HL-60 (cell line): ENCODE measurements at regions not wholly inside any gene's neighbourhood (a gene's known extent, or its start where the extent isn't known, plus 50 kb on each side); places are given as distances from the start of the nearest gene placed in this dataset.
A peak's percentile ranks its signal among the peaks of the same experiment; 100 is the strongest.

ENCODE experiments used
- DNase-seq, 2 experiments: peaks; one replicate each; pipeline ENCODE4 v3.0.0-alpha.2; 2010 to 2020; ENCODE audit warnings: low read depth in 1 of 2, low spot score in 1 of 2
- H3K27ac ChIP-seq: fragments of 250-450 bp; sonication (Bioruptor Pico); replicated peaks from 2 replicates; pipeline ENCODE4 v1.5.1; 2020; ENCODE audit warnings: mild to moderate bottlenecking, moderate library complexity
- H3K27me3 ChIP-seq: fragments of 250-450 bp; sonication (Bioruptor Pico); 2 replicates; pipeline ENCODE4 v1.5.1; 2021; ENCODE audit warnings: mild to moderate bottlenecking, moderate library complexity; ENCODE audit not compliant: insufficient read depth, poor library complexity, severe bottlenecking
- H3K4me3 ChIP-seq: replicated peaks from 2 replicates; pipeline ENCODE4 v1.5.1; 2011; ENCODE audit warnings: mild to moderate bottlenecking, control low read depth, low read length; ENCODE audit not compliant: insufficient read depth
- CTCF ChIP-seq: IDR thresholded peaks from one replicate; pipeline ENCODE4 v1.5.1; 2011; ENCODE audit warnings: low read length, control low read depth, inconsistent platforms; ENCODE audit not compliant: insufficient read depth
- GABPA ChIP-seq: IDR thresholded peaks from 2 replicates; pipeline ENCODE4 v1.6.1; 2012; ENCODE audit warnings: low read depth
- POLR2AphosphoS5 ChIP-seq: IDR thresholded peaks from 2 replicates; pipeline ENCODE4 v1.6.1; 2012; ENCODE audit warnings: low read depth
- SPI1 ChIP-seq: IDR thresholded peaks from 2 replicates; pipeline ENCODE4 v1.6.1; 2012; ENCODE audit warnings: low read depth, mild to moderate bottlenecking, borderline replicate concordance
- TF ChIP-seq, protein P1 (sequence below): IDR thresholded peaks from 2 replicates; pipeline ENCODE4 v1.6.1; 2012; ENCODE audit warnings: low read depth; ENCODE audit not compliant: insufficient replicate concordance

DNA sequence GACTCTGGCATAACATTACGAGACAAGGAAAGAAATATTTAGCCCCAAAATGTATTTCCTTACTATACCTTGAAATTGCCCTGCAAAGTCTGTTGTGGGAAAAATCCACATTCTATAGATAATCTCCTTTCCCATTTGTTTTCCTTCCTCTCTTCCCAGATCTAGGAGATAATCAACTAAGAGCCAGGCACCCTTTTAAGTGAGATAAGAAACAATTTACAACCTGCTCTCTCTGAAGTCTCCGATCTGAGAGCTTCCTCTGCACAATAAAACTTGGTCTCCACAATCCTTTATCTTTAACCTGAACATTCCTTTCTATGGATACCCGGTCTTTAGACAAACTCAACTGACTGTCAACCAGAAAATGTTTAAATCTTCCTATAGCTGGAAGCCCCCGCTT is 1160.7 kb upstream of the NRXN1 start:
- no peaks in the 10 kb centered on the region for H3K27me3 ChIP-seq
- TF ChIP-seq SPI1: no peak
- TF ChIP-seq CTCF: no peak
- TF ChIP-seq, protein P1, sequence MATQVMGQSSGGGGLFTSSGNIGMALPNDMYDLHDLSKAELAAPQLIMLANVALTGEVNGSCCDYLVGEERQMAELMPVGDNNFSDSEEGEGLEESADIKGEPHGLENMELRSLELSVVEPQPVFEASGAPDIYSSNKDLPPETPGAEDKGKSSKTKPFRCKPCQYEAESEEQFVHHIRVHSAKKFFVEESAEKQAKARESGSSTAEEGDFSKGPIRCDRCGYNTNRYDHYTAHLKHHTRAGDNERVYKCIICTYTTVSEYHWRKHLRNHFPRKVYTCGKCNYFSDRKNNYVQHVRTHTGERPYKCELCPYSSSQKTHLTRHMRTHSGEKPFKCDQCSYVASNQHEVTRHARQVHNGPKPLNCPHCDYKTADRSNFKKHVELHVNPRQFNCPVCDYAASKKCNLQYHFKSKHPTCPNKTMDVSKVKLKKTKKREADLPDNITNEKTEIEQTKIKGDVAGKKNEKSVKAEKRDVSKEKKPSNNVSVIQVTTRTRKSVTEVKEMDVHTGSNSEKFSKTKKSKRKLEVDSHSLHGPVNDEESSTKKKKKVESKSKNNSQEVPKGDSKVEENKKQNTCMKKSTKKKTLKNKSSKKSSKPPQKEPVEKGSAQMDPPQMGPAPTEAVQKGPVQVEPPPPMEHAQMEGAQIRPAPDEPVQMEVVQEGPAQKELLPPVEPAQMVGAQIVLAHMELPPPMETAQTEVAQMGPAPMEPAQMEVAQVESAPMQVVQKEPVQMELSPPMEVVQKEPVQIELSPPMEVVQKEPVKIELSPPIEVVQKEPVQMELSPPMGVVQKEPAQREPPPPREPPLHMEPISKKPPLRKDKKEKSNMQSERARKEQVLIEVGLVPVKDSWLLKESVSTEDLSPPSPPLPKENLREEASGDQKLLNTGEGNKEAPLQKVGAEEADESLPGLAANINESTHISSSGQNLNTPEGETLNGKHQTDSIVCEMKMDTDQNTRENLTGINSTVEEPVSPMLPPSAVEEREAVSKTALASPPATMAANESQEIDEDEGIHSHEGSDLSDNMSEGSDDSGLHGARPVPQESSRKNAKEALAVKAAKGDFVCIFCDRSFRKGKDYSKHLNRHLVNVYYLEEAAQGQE: no peak
- TF ChIP-seq POLR2AphosphoS5: no peak
- TF ChIP-seq GABPA: no peak
- H3K27ac ChIP-seq: no peak overlapping the region
- H3K4me3 ChIP-seq: no peak overlapping the region
- no peak for DNase-seq

- no peak overlapping the region for H3K4me3 ChIP-seq
- peak in 1 of 2 experiments; percentile 1 for DNase-seq
- H3K27ac ChIP-seq: no peak overlapping the region
- no peaks in the 10 kb centered on the region for H3K27me3 ChIP-seq
- no peak for TF ChIP-seq GABPA
- TF ChIP-seq SPI1: peak; percentile 94
These were observed 1149.1 kb upstream of the NRXN1 start for GRCh38 chr2:52181080-52181479.

DNA sequence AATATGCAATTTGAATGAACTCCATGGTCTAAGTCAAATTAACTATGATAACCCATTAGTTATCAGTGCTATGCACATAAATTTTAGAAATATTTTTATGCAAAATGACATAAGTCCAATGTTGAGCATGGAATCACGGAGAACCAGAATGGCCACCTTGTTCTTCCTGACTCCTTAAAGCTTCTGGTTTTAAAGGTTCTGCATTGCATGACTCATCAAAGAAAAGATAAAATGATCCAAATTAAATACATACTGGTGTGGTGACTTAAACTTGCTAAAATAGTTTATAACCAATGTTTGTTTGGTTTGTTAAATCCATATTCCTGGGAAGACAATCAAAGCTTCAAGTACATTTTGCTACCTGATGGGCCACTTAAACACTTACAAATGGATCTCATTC is 1146.9 kb upstream of the NRXN1 start:
- no peak for DNase-seq
- TF ChIP-seq SPI1 (no peak), GABPA (no peak), POLR2AphosphoS5 (no peak), CTCF (no peak)
- TF ChIP-seq, protein P1: no peak
- no peaks in the 10 kb centered on the region for H3K27me3 ChIP-seq

DNA sequence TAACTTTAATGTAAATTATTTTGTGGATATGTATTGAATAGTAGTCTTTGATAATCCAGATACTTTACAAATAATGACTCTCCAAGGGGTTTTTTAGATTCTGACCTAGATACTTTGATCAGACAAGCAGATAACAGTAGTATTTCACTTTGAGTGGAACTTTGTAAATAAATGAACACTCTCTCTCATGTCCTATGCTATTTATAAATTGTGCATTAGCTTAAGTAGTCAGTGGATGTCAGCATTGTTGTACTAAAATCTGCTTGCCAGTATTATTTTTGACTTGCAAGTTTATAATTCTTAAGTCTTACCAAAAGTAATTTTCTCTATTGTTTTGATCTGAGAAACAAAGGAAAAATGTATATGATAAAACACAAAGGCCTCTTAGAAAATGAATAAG is 1113.1 kb upstream of the NRXN1 start:
- no peak for DNase-seq
- Histone ChIP-seq H3K27ac (no peak overlapping the region), H3K27me3 (no peaks in the 10 kb centered on the region), H3K4me3 (no peak overlapping the region)
- TF ChIP-seq, protein P1: no peak
- TF ChIP-seq GABPA (no peak), POLR2AphosphoS5 (no peak), CTCF (no peak), SPI1 (no peak)

More for the DNA sequence above, 1146.9 kb upstream of the NRXN1 start:
- no peak overlapping the region for H3K27ac ChIP-seq
- no peak overlapping the region for H3K4me3 ChIP-seq
